GM18502 (cell line): ENCODE measurements at regions not wholly inside any gene's neighbourhood (a gene's known extent, or its start where the extent isn't known, plus 50 kb on each side); places are given as distances from the start of the nearest gene placed in this dataset.
A peak's percentile ranks its signal among the peaks of the same experiment; 100 is the strongest.

ENCODE experiments used
- ATAC-seq: cut with Tn5 transposase; IDR thresholded peaks from one replicate; pipeline ENCODE4 v1.9.1; 2021; ENCODE audit warnings: mild to moderate bottlenecking; ENCODE audit not compliant: unreplicated experiment, poor library complexity

- no peak for ATAC-seq
Measured at GRCh38 chr5:173557123-173557903, 59.1 kb downstream of the BOD1 start.

- ATAC-seq: no peak
Measured at GRCh38 chr5:173556142-173557028, 60.1 kb downstream of the BOD1 start.

GRCh38 chr5:173554989-173555705 is 61.3 kb downstream of the BOD1 start:
- no peak for ATAC-seq

- no peak for ATAC-seq
Measured at GRCh38 chr5:173554038-173554955, 62.2 kb downstream of the BOD1 start.

- no peak for ATAC-seq
Measured at GRCh38 chr5:173550641-173551040, 65.8 kb downstream of the BOD1 start.

- no peak for ATAC-seq
Measured at GRCh38 chr5:173549644-173550043, 66.8 kb downstream of the BOD1 start.

- ATAC-seq: peak; percentile 91
Measured at GRCh38 chr5:173547579-173547978, 68.9 kb downstream of the BOD1 start.

- no peak for ATAC-seq
Measured at GRCh38 chr5:173542964-173543363, 73.5 kb downstream of the BOD1 start.

GRCh38 chr5:173542159-173542558 is 74.3 kb downstream of the BOD1 start:
- no peak for ATAC-seq

GRCh38 chr5:173538654-173539053 is 77.8 kb downstream of the BOD1 start:
- ATAC-seq: no peak

- ATAC-seq: no peak
Measured at GRCh38 chr5:173538018-173538417, 78.4 kb downstream of the BOD1 start.

- ATAC-seq: no peak
Measured at GRCh38 chr5:173537228-173537627, 79.2 kb downstream of the BOD1 start.

- no peak for ATAC-seq
Measured at GRCh38 chr5:173535976-173536639, 80.3 kb downstream of the BOD1 start.

- ATAC-seq: no peak
Measured at GRCh38 chr5:173535166-173535975, 81.1 kb downstream of the BOD1 start.

- no peak for ATAC-seq
Measured at GRCh38 chr5:173534664-173535063, 81.8 kb downstream of the BOD1 start.

- ATAC-seq: no peak
Measured at GRCh38 chr5:173534031-173534430, 82.4 kb downstream of the BOD1 start.

- no peak for ATAC-seq
Measured at GRCh38 chr5:173532689-173533250, 83.7 kb downstream of the BOD1 start.

- ATAC-seq: no peak
Measured at GRCh38 chr5:173531863-173532262, 84.6 kb downstream of the BOD1 start.
